Stimulated activated CD4-positive, alpha-beta T cell treated with anti-CD3 and anti-CD28 coated beads, TNF-alpha, amount 100 ng/mL, for 48 hours (primary cell): ENCODE measurements at regions not wholly inside any gene's neighbourhood (a gene's known extent, or its start where the extent isn't known, plus 50 kb on each side); places are given as distances from the start of the nearest gene placed in this dataset.

Experiments
- DNase-seq, 3 donors: peaks; one replicate each; pipeline ENCODE4 v3.0.0-alpha.2; 2020; ENCODE audit warnings: low read depth in 3 of 3

DNA sequence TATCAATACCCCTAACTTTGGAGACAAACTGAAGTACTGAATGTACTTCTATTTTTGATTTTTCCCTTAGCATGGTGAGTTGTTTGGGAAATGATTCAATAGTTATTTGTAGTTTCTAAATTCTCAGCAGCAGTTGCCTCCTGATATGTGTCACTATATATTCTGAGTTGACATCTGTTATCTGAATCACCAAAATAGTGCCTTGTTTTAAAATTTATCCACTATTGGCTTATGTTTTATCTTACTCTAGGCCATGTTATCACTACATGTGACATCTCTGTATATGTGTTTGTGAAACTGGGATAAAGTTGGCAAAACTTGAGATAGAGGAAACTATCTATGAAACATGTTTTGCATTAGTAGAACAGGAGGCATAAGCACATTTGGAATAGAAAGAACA, 317.6 kb downstream of the TLE4 start:
- DNase-seq = no peak

- DNase-seq = no peak
Measured at GRCh38 chr9:79885093-79885857, 313.5 kb downstream of the TLE4 start.

GRCh38 chr9:79884546-79884945, 312.8 kb downstream of the TLE4 start:
- no peak for DNase-seq

- DNase-seq = no peak
Measured at GRCh38 chr9:79883073-79883645, 311.4 kb downstream of the TLE4 start.

DNA sequence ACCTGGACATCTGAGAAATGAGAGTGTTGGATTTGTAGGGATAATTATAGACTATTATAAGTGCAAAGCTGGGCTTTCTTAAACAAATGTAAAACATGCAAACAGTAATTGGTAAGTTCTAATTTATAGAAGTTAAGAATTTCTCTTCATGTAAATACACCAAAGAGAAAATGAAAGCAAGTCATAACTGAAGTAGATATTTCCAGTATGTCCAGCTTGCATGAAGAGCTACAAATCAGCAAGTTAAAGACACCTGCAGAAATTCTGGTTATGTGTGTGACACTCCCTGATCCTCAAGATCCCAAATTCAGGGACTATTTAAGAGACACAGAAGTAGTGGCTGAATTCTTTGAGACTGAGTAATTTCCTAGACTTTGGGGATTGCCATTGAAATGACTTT, 308.9 kb downstream of the TLE4 start:
- no peak for DNase-seq

GRCh38 chr9:79877943-79878602, 306.3 kb downstream of the TLE4 start:
- no peak for DNase-seq

GRCh38 chr9:79868567-79869189, 296.9 kb downstream of the TLE4 start:
- no peak for DNase-seq

- no peak for DNase-seq
Measured at GRCh38 chr9:79862921-79863890, 291.4 kb downstream of the TLE4 start.

DNA sequence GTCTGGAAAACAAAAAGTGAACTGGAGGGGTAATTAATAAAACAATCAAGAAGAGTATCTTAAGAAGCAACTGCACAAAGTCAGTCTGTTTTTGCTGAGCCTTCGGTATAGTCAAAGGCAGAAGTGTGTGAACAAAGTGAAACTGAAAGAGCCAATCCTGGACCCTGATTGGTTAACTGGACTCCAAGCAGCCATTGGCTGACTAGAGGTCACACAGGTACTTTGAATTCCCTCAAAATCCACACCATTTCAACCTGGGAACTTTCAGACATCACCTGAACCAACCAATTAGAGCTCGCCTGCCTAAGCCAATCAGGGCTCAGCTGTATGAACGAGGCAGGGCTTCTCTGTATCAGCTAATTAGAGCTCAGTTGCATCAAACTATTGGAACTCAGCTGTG, 286.7 kb downstream of the TLE4 start:
- DNase-seq = no peak

DNA sequence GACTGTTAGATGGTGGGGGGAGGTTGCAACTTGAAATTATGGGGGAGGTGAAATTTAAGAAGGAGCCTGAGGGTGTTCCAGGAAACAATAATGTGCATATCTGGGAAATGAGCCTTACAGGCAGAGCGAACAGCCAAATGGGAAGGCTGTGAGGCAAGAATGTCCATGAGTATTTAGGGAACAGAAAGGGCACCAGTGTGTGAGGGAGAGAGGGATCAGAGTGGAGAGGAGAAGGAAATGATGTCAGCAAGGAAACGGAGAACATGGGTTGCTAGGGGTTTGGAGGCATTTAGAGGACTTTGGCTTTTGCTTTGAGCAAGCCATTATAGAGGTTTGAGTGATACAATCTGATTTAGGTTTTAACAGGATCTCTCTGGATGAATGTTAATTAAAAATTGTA, 285.4 kb downstream of the TLE4 start:
- DNase-seq = no peak

GRCh38 chr9:79847074-79847473, 275.3 kb downstream of the TLE4 start:
- no peak for DNase-seq

GRCh38 chr9:79829566-79830302, 258.0 kb downstream of the TLE4 start:
- no peak for DNase-seq

- no peak for DNase-seq
Measured at GRCh38 chr9:79824265-79824664, 252.5 kb downstream of the TLE4 start.

DNA sequence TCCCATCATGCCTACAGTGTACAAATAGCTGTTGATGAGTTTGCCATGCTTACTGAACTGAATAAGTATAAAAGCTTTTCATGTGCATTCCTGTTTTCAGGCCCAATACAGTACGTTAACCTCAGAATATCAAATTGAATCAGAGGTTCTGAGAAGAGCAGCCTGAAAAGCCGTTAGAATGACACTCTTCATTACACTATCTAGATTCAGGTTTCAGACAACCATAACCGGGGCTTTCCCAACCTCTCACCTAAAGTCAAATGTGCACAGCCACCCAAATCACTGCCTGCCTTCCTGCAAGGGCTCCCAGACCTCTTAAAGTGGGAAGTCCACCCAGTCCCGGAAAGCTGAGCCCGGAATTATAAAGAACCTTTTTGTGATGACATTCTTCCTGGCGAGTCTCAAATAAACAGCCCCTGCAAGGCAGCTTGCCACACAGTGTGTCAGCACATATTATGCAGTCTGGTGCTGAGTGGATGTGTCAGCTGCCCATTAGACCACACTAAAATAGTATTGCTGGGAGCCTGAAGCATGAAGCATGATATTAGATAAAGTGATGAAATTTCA, 245.8 kb downstream of the TLE4 start:
- peak in 1 of 3 donors; percentile 1 for DNase-seq

- DNase-seq = no peak
Measured at GRCh38 chr9:79813258-79813638, 241.5 kb downstream of the TLE4 start.

- DNase-seq = peak in 1 of 3 donors; percentile 6
Measured at GRCh38 chr9:79812507-79813257, 240.9 kb downstream of the TLE4 start.

DNA sequence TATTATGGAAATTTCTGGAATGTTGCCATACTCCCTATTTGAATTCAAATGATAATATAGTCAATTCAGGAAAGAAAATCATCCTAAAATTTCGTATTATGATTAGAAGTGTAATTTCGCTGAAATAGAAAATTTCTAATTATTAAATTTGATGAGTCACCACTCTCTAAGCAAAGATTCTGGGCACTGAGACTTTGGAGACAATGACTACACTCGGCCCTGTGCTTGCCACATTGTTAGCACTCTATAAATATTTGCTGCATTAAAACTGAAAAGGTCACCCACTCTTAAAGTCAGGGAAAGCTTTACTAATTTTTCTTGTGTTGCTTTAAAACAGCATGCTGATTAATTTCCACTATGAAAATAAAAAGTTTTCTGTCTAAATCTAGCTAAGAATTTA, 240.3 kb downstream of the TLE4 start:
- no peak for DNase-seq

DNA sequence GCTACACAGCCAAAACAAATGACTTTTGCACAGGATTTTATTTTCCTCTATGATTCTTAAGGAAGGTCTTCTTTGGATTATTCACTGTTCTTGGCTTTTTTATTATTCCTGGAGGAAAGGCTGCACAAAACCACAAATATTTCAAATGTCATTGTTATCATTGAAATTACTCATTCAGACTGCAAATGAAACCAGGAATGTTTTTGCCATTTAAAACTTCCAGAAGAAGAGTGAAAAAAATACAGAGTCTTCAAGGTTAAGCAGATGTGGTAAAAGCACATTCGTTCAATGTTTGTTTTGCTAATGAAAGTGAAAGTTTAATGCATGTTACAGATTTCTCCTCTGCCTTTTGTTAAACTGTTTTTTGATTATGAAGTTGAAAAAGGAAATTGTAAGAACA, 238.2 kb downstream of the TLE4 start:
- no peak for DNase-seq

GRCh38 chr9:79809316-79809876, 237.6 kb downstream of the TLE4 start:
- no peak for DNase-seq
